ENCODE measurements at regions not wholly inside any gene's neighbourhood (a gene's known extent, or its start where the extent isn't known, plus 50 kb on each side); places are given as distances from the start of the nearest gene placed in this dataset.

DNA sequence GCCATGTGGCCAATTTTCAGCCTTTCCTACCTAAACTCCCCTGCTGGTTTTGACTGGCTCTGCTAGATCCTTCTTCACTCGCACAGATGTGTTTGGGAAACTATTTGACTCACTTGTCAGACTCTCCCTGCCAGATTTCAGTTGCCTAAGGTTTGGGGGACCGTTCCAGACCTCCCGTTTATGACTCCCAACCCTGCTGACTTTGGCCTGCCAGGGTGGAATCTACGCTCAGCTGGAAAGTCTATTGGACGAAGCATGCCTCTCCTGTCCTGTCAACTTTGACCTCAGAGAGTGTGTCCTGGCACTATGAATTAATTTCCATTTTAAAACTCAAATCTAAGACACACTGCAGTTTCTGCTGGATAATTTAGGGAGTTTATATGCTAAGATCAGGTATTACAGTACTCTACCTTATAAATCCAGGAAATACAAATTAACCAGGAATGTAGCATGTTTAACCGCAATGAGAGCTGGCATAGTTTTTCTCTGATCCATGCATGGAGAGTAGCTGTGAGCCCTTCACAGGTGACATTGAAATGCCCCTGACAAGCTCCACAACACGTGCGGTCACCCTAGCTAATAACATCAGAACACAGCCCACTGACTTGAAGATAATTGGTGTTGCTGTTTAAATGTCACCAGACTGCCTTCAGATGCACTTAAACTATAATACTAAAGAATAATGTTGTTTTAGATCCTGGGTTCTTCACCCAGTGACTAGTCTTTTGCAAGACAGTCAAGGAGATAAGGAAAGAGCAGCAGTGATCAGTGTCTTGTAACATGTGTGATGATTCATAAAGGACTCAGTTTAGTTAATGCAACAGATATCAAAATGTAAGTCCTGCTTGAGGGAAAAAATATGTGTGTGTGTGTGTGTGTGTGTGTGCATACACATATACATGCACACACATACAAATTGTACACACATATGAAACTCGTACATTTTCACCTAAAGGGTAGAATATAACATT is 223.0 kb upstream of the MCTP2 start:
- DNase-seq (ENCODE audit: low spot score): no peak

DNA sequence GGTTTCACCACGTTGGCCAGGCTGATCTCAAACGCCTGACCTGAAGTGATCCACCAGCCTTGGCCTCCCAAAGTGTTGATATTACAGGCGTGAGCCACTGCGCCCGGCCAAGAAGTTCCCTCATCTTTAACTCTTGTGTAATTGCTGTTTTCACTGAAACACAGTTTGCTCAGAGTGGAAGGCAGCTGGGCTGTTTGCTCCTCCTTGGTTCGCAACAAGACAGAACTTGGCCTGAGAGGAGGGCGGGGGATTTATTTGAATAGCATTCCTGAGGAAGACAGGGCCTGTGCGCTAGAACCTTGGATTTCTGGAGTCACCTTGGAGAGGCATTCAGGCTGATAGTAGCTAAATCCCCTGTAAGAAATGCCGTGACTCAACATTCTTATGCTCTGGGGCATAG is 226.7 kb upstream of the MCTP2 start:
- DNase-seq (ENCODE audit: low spot score): no peak

DNA sequence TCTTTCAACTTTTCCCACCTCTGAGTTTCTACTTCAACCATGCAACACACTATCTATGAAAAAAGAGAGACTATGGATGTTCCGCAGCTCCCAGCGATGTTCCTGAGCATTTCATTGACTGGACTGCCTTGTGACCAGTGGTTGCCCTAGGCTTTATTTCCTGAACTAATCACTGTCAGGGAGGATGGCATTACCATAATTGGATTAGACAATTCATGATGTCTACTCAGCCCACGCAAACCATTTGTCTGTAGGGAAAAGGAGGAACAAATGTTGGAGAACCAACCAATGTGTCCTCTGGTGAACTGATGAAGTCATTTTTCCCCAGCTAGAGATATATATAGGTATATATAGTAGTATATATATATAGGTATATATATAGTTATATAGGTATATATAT is 229.3 kb upstream of the MCTP2 start:
- no peak for DNase-seq (ENCODE audit: low spot score)

DNA sequence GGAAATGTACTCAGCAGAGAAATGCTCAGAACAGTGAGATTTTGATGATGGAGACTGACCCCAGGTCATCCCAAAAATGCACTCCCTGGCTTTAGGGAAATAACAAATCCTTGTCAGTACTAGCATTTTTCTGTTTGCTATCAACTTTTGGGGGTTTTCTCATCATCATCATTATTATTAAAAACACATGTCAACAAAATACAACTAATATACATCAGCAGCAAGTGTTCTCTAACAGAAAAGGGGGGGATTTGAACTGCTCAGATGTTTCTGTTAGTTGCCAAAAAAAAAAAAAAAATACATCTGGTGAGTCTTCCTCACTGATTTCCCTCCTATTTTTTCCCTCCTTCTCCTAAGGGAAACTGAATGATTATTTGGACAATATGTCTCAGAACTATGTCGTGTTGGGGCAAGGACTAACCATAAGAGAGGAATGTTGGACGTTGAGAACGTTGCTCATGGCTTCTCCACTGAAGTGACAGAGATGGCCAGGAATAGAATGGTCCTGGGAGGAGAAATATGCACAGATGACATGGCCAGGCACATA is 230.0 kb upstream of the MCTP2 start:
- no peak for DNase-seq (ENCODE audit: low spot score)

DNA sequence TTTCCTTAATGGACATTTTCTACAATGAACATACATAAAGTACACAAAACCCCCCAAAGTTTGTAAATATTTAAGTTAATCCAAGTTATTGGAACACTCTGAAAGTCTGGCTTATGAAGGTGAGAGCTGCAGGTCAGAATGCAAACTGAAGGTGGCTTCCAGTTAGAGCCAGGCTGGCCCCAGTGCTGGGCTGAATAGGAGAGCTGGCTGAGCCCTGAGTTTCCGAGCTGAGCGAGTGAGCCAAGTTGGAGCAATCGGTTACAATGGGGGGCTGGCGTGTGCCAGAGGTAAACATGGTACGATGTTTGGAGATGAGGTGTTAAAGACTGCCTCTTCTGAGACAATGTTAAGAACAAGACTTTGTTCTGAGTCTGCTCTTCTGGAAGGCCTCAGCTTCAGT is 230.8 kb upstream of the MCTP2 start:
- no peak for DNase-seq (ENCODE audit: low spot score)

DNA sequence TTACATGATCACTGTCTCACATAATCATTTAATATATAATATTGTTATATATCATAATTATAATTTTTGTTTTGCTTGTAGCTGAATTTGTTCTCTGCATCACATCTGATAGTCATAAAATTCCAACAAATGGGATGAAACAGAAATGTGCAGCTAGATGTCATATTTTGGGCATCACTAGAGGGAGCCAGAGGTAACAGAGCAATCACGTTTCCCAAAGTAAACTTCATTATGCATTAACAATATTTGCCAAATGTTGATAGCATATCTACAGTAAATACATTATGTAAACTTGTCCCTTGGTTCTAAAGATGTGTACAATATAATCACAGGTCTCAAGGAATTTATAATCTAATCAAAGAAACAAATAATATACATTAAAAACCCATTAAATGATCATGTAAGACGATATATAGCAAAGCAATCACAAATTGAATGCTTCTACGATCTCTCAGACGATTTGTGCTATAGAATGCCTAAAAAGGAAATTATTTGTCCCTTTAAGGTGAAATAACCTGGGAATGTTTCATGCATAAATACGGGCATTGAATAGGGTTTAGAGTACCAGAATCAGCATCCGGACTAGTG is 234.2 kb upstream of the MCTP2 start:
- DNase-seq (ENCODE audit: low spot score): peak; percentile 7

DNA sequence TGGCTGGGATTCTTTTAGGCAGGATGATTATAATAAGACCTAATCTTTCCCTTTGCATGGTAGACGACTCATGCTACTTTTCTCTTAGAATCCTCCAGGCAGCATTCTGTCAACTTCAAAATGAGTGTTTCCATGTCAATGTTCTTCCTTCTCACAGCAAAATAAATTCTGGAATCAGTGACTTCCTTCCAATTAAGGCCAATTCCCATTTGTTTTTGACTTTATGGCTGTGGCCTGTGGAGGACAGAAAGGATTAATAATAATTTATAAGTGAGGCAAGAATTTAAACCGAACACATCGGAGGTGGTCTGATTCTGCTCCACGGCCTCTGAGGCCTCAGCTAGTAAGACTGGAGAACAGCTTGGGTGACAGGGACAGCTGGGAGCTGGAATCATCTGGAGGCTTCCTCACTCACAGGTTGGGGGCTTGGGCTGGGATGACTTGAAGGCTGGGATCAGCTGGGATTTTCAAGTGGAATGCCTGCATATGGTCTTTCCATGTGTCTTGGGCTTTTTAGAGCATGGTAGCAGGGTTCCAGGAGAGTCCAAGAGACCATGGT is 241.8 kb upstream of the MCTP2 start:
- DNase-seq (ENCODE audit: low spot score): no peak

DNA sequence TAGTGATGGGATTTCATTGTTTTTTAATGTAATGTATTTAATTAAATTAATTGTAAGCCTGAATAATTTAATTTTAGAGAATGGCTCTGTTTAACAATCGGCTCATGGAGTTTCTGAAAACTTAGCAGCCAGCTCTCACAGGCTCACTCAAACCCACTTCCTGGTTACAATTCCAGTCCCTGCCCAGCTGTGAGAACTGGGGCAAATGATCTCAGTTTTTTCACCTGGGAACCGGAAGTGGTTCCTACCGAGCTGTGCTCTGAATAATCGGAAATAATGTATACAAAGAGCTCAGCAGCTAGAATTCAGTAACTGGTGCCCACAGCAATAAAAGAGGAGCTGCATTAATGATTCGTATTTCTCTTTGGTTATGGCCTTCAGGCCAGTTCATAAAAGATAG is 244.3 kb upstream of the MCTP2 start:
- no peak for DNase-seq (ENCODE audit: low spot score)

DNA sequence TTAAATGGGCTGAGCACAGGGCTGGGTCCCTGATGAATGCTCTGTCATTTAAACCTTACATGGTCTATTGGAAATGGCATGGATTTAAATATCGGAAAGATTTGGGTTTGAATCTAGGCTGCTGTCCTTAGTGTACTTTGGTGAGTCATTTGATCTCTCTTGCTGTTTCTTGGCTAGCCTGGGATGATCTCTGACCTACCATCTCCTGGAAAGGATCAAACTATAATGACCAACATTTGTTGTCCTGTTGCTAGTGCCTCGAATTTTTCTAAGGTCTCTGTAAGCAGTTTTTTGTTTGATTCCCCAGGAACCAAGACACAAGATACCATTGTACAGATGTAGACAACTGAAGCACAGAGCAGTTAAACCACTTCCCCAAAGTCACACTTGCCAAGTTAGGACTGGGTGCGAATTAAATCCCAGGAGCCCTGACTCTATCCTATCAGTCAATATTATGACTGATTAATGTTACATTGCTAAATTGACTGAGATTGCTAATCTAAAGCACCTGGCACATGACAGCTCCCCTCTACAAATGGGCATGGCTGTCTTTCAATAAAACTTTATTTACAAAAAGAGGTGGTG is 244.9 kb upstream of the MCTP2 start:
- DNase-seq (ENCODE audit: low spot score): no peak

DNA sequence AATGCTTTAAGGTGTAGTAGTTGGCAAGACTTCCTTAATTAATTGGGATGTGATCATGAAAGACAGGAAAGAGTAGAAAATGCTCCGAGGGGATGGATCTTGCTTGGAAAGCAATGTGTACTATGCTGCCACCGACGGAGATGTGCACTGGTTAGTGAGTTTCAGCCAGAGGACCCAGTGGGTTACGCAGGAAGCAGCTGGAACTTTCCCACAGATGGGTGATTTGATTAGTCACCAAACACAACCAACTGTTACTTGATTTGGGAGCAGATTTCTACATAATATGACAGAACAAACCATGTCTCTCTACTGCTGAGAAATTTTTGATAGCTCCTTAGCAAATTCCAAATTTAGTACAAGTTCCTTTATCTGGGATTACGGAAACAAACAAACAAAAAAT is 245.4 kb upstream of the MCTP2 start:
- no peak for DNase-seq (ENCODE audit: low spot score)

DNA sequence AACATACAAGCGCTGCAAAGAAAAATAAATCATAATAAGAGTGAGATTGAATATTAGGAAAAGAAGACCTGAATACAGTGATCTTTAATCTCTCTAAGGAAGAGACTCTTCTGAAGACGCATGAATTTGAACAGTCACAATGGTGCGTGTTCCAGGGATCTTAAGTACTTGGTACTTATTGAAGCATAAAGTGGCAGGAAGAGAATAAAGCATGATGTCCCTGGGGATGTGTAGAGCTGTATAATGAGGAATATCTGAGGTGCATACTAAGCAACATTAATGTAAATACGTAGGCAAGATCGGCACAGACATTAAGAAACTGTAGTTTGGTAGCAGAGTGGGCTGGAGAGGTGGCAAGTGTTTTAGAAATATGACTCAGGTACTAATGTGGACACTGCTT is 246.2 kb upstream of the MCTP2 start:
- DNase-seq (ENCODE audit: low spot score): no peak

DNA sequence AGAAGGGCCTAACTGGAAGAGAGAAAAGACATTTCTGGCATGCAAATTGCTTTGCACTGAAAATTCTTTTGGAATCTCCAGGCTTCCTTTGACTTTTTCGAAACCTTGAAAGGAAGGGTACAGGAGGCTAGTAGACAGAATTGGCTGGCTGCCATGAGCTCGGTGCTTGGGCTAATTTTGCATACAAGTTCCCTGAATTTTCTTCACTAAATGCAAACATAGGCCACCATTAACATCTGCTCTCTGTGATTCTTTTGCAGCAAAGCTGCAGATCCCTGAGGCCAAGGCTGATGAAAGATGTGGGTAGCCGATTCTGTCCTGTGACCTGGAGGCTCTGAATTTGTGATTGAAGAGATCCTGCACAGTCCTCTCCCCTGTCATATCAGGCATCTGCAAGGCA is 247.8 kb upstream of the MCTP2 start:
- DNase-seq (ENCODE audit: low spot score): no peak

DNA sequence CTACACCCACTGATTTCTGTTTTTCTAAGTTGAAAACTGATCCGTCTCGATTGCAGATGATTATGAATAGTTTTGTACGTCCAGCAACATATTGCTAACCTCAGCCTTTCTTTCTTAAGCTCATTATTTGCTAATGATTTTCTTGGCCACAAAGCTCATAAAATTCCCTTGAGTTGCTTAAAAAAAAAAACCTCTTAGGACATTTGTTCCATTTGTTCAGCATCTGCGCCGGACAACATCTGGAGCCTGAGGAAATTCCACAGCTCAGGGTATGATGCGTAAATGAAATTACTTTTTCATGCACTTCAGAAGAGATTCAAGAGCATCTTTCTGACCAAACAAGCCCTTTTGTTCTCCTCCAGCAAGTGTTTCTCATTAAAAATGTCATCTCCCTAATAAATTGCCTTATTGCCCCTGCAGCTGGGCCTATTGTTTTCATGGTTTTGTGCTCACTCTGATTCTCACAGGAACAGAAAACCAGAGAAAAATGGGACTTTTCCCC is 249.1 kb upstream of the MCTP2 start:
- DNase-seq (ENCODE audit: low spot score): no peak

DNA sequence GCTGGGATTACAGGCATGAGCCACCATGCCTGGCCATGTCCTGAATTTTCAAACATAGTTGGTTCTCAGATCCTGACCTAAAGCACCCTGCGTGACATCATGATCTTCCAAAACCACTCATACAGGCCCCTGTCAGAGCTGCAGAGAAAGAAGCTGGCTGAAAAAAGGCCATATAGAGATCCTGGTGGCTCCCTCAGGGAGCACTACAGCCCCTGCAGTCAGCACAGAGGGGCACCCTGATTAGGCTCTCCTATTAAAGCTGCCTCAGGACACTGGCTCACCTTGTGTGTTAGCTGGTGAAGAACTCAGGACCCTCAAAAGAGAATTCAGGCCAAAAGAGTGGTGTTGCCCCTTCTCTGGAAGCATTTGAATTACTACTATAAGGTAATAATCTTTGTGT is 249.7 kb upstream of the MCTP2 start:
- no peak for DNase-seq (ENCODE audit: low spot score)

DNA sequence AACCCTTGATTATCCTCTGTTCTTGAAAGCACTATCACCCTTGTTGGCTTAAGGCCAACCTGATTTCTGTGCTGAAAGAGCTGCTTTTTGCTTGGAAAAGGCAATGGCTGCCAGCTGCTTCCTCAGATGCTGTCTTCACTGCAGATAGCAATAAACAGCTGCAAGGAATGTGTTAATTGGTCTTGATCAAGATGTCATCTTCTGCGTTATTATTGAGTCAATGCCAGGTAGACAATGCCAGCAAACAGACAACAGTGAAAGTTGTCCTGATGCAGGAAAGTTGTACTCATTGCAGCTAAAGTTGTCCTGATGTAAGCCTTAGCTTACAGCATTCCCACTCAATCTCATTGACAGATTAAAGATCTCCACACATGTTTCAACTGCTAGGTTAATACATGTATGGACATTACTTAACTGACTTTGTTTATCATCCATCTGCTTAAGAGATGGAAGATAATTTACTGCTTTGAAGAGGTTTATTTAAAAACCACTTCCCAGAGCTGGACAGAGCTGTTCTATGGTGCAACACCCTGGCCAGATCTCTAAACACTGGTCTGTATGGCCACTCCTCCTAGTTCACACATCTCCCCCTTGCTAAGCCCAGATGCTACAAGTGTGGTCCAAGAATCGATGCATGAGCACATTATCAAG is 251.0 kb upstream of the MCTP2 start:
- DNase-seq (ENCODE audit: low spot score): no peak

DNA sequence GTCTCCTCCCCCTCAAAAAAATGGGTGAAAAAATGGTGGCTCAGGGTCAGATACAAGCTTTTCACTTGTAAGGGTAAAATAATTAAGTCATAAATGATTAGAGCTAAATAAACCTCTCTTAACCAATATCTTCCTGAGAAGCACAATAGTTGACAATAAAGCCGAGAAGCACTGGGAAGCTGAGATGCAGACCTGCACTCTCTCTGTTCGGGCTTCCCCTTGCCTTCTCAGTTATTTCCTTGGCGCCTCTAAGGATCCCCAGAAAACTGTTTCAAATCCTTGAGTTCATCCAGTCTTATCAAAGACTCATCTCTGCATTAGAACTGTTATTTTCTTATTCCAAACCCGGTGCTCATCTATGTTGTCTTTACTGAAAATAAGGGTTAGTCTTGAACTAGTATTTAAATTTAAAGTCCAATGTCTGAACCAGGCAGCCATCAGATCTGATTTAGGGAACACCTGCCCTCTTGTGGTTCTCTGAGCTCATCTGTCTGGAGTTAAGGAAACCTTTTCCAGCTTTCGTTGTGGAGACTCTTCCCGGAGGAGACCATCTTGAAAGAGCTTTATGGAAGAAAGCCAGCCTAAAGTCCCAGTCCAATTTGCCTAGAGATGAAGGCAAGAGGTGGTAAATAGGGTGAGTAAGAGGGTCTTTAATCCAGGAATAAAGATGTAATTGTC is 256.4 kb upstream of the MCTP2 start:
- DNase-seq (ENCODE audit: low spot score): peak; percentile 3

DNA sequence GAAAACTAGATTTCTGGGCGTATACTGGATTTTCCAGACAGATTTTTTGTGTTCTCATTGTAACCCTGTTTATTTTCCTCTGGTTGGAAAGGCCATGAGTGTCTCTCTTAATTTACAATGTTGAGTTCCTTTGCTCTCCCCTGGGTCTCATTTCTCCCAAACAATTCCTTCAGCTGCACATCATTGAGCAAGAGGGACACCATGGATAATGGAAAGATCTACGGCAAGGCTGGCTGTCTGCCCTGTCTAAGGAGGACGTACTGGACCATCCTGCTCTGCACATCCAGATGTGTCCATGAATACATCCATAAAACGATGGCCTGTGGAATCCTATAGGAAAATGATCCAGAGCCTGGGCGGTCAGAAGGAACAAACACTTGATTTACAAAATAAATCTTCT is 258.1 kb upstream of the MCTP2 start:
- no peak for DNase-seq (ENCODE audit: low spot score)

DNA sequence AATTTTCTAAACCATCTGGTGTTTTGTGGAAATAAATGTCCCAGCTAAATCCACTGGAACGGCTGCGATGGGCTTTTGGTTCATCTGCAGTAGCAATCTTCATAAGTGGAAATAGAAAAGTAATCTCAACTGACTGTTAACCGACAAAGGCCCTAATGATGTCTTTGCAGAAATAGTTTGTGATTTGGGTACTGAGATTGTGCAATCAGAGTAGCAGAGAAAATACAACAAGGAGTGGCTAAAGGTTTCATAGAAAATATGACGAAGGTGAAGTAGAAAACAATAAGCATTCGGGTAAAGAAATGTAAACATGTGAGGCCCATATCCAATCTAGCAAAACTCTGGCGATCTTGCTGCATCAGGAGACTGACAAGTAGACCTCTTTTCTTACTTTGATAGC is 262.6 kb upstream of the MCTP2 start:
- no peak for DNase-seq (ENCODE audit: low spot score)

DNA sequence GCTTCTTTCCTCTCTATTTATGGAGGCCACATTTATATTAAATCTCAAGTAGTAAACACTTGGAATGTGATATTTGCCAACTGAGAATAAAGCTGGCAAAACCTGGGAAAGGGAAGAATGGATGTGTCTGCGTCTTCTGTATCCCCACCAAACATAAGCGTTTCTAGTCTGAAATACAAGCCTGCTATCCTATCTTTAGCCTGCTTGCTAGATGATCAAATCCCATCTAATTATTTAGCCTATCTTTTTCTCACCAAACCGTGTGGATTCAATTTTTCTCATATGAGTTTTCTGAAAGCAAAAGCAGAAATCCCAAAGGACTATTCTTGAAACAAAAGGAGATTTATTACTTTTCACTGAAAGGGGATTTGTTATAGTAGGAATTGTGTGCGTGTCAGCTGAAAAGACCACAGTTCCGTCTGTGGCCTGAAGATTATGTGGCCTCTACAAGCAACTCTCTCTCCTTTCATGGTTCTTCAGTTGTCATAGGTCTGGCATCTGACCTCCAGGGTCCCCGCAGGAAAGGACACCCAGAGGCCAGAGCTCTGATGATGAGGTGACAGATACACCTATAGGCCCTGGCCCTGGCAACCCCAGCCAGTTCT is 266.0 kb upstream of the MCTP2 start:
- no peak for DNase-seq (ENCODE audit: low spot score)

DNA sequence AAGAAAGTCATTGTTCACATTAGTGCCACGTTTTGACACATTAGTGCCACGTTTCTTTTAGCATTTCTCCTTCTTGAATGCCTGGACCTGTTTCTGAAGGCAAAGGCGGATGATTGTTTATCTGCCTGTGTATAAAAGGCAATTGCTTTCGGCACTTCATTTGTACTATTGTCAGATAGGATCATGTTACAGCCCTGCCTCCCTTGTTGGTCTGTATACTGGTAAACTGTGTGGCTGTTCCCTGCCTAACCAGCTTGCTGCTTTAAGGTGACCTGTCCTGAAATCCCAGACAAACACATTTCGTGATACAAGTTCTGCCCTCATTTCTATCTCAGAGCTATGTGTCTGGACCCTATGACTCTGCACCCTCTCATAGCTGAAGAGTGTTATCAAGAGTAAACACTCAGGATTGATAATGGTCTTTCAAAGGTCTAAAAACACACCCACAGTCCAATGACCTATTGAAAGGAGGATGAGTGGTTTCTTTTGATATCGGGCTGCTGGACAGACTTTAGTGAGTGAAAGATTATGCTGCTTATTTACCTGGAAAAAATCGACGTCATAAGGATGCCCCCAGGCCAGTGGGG is 276.3 kb upstream of the MCTP2 start:
- DNase-seq (ENCODE audit: low spot score): no peak

DNA sequence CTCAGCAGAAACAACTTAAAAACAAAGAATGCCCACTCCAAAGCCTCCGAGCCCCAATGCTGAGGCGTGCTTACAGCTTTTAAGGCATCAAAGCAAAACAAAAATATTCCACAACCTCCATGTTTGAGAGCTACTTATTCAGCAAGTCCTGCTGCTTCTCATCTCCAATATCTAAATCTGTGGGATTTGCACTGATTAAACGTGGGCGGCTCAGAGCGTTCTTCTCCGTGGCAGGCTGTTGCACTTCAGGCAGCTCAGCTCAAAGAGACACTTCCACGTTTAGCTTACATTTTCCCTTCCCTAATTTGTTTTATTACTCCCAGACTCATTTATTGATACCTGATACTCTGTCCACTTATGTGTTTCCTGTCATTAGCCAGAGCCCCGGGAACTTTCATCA is 282.6 kb upstream of the MCTP2 start:
- DNase-seq (ENCODE audit: low spot score): no peak

All from AG08396 (cell line).